ENCODE measurements at regions not wholly inside any gene's neighbourhood (a gene's known extent, or its start where the extent isn't known, plus 50 kb on each side); places are given as distances from the start of the nearest gene placed in this dataset.
"Not testable (repeated sequence)": the region's sequence is repeated elsewhere in the genome, so short reads cannot be mapped to it uniquely, and the experiment has no call there.

DNA sequence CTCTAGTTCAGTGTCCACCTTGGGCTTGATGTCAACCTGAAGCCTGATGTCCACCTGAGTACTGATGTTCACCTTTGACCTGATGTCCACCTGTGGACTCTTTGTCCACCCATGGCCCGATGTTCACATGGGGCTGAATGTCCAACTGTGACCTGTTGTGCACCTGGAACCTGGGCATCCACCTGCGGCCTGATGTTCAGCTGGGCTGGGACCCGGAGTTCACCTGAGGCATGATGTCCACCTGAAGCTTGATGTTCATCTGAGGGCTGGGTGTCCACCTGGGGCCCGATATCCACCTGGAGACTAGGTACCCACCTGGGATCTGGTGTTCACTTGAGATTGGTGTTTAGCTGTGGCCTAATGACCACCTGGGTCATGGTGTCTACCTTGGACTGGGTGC is 231.3 kb downstream of the CCDC74A start:
- TF ChIP-seq RCOR1 (IDR thresholded peaks at IDR 0.05; ENCODE audit: low read depth, low read length); ZFP36 (IDR thresholded peaks at IDR 0.05; ENCODE audit: borderline replicate concordance, partially characterized antibody): not testable (repeated sequence)
- TF ChIP-seq, protein P1, sequence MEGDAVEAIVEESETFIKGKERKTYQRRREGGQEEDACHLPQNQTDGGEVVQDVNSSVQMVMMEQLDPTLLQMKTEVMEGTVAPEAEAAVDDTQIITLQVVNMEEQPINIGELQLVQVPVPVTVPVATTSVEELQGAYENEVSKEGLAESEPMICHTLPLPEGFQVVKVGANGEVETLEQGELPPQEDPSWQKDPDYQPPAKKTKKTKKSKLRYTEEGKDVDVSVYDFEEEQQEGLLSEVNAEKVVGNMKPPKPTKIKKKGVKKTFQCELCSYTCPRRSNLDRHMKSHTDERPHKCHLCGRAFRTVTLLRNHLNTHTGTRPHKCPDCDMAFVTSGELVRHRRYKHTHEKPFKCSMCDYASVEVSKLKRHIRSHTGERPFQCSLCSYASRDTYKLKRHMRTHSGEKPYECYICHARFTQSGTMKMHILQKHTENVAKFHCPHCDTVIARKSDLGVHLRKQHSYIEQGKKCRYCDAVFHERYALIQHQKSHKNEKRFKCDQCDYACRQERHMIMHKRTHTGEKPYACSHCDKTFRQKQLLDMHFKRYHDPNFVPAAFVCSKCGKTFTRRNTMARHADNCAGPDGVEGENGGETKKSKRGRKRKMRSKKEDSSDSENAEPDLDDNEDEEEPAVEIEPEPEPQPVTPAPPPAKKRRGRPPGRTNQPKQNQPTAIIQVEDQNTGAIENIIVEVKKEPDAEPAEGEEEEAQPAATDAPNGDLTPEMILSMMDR (IDR thresholded peaks at IDR 0.05): not testable (repeated sequence)

All from A549 (cell line).